Astrocyte (in vitro differentiated cells and primary cell): ENCODE measurements at regions not wholly inside any gene's neighbourhood (a gene's known extent, or its start where the extent isn't known, plus 50 kb on each side); places are given as distances from the start of the nearest gene placed in this dataset.

Experiments used
- DNase-seq: peaks from one replicate; pipeline ENCODE4 v3.0.0-alpha.2; 2010; ENCODE audit warnings: low read depth
- FAIRE-seq: peaks from 2 replicates; lab custom pipeline; 2011; peaks lifted over from hg19 to GRCh38; lab: Jason Lieb, UNC
- H2AFZ ChIP-seq: 2 replicates; pipeline ENCODE4 v1.6.0; 2012; ENCODE audit warnings: low read depth, low read length, inconsistent platforms
- H3K27ac ChIP-seq: 2 replicates; pipeline ENCODE4 v1.5.1; 2011; ENCODE audit warnings: low read depth, low read length, inconsistent platforms
- H3K27me3 ChIP-seq: 2 replicates; pipeline ENCODE4 v1.6.0; 2011; ENCODE audit warnings: low read length, inconsistent platforms; ENCODE audit not compliant: insufficient read depth
- H3K36me3 ChIP-seq: 2 replicates; pipeline ENCODE4 v1.5.1; 2011; ENCODE audit warnings: low read length, inconsistent platforms; ENCODE audit not compliant: insufficient read depth
- H3K4me1 ChIP-seq: 2 replicates; pipeline ENCODE4 v1.5.1; 2011; ENCODE audit warnings: low read length, inconsistent platforms; ENCODE audit not compliant: insufficient read depth
- H3K4me2 ChIP-seq: 2 replicates; pipeline ENCODE4 v1.6.0; 2012; ENCODE audit warnings: low read length, inconsistent platforms
- H3K4me3 ChIP-seq: 2 replicates; pipeline ENCODE4 v1.5.1; 2011; ENCODE audit warnings: low read depth, mild to moderate bottlenecking, low read length, inconsistent platforms; ENCODE audit not compliant: insufficient read depth
- H3K79me2 ChIP-seq: 2 replicates; pipeline ENCODE4 v1.6.0; 2012; ENCODE audit warnings: mild to moderate bottlenecking, low read length, inconsistent platforms; ENCODE audit not compliant: insufficient read depth
- H3K9ac ChIP-seq: 2 replicates; pipeline ENCODE4 v1.6.0; 2012; ENCODE audit warnings: mild to moderate bottlenecking, low read length, inconsistent platforms
- H3K9me3 ChIP-seq: 2 replicates; pipeline ENCODE4 v1.5.1; 2012; ENCODE audit warnings: low read depth, mild to moderate bottlenecking, low read length, inconsistent platforms; ENCODE audit not compliant: insufficient read depth
- H4K20me1 ChIP-seq: 2 replicates; pipeline ENCODE4 v1.6.0; 2012; ENCODE audit warnings: low read length, inconsistent platforms; ENCODE audit not compliant: insufficient read depth
- H3K27ac Mint-ChIP-seq: one replicate; pipeline ENCODE4 v1.8.0; 2021; ENCODE audit warnings: mild to moderate bottlenecking, mixed read lengths; ENCODE audit not compliant: unreplicated experiment
- H3K27me3 Mint-ChIP-seq: one replicate; pipeline ENCODE4 v1.8.0; 2021; ENCODE audit warnings: low read depth, mixed read lengths; ENCODE audit not compliant: unreplicated experiment
- H3K36me3 Mint-ChIP-seq: one replicate; pipeline ENCODE4 v1.8.0; 2021; ENCODE audit warnings: low read depth, mixed read lengths; ENCODE audit not compliant: unreplicated experiment
- H3K4me1 Mint-ChIP-seq: one replicate; pipeline ENCODE4 v1.8.0; 2021; ENCODE audit warnings: low read depth, mixed read lengths; ENCODE audit not compliant: unreplicated experiment
- H3K4me3 Mint-ChIP-seq: one replicate; pipeline ENCODE4 v1.8.0; 2021; ENCODE audit warnings: mild to moderate bottlenecking, moderate library complexity, mixed read lengths; ENCODE audit not compliant: unreplicated experiment
- H3K9me3 Mint-ChIP-seq: one replicate; pipeline ENCODE4 v1.8.0; 2021; ENCODE audit warnings: mild to moderate bottlenecking, mixed read lengths; ENCODE audit not compliant: unreplicated experiment
- CTCF ChIP-seq: IDR thresholded peaks from 2 replicates; pipeline ENCODE4 v1.5.1; 2011; ENCODE audit warnings: low read depth, mild to moderate bottlenecking, inconsistent platforms, low read length, moderate library complexity; ENCODE audit not compliant: insufficient read depth
- EZH2 ChIP-seq: IDR thresholded peaks from 2 replicates; pipeline ENCODE4 v1.6.1; 2012; ENCODE audit warnings: mild to moderate bottlenecking, low read length, inconsistent platforms; ENCODE audit not compliant: insufficient read depth

GRCh38 chr2:128867311-128867710 lies 548.6 kb upstream of the HS6ST1 start:
- Mint-ChIP-seq H3K27me3 (no peaks in the 10 kb centered on the region), H3K4me1 (peaks cover 8% of the 10 kb centered on the region), H3K36me3 (no peaks in the 10 kb centered on the region), H3K27ac (no peak overlapping the region), H3K4me3 (no peak overlapping the region), H3K9me3 (no peaks in the 10 kb centered on the region)
- Histone ChIP-seq H3K9me3 (no peaks in the 10 kb centered on the region), H4K20me1 (no peaks in the 10 kb centered on the region), H2AFZ (no peak overlapping the region), H3K4me3 (no peak overlapping the region), H3K9ac (no peak overlapping the region), H3K27me3 (no peaks in the 10 kb centered on the region), H3K4me1 (peaks cover 4% of the 10 kb centered on the region), H3K27ac (no peak overlapping the region), H3K36me3 (no peaks in the 10 kb centered on the region), H3K4me2 (no peak overlapping the region), H3K79me2 (no peaks in the 10 kb centered on the region)
- FAIRE-seq (no peak), DNase-seq (no peak)
- TF ChIP-seq EZH2 (no peak), CTCF (no peak)

- H3K36me3 Mint-ChIP-seq, result no peaks in the 10 kb centered on the region
- H3K27me3 ChIP-seq, result no peaks in the 10 kb centered on the region
- H3K79me2 ChIP-seq, result no peaks in the 10 kb centered on the region
- H3K4me1 Mint-ChIP-seq, result peaks cover 11% of the 10 kb centered on the region
- H3K9me3 Mint-ChIP-seq, result no peaks in the 10 kb centered on the region
- H3K9me3 ChIP-seq, result no peaks in the 10 kb centered on the region
- no peak overlapping the region for H3K27ac ChIP-seq
- H3K4me3 ChIP-seq, result no peak overlapping the region
- no peaks in the 10 kb centered on the region for H3K27me3 Mint-ChIP-seq
- TF ChIP-seq EZH2 (no peak), CTCF (no peak)
- H3K9ac ChIP-seq, result no peak overlapping the region
- H4K20me1 ChIP-seq, result no peaks in the 10 kb centered on the region
- peaks cover 4% of the 10 kb centered on the region for H3K4me1 ChIP-seq
- H3K4me3 Mint-ChIP-seq, result no peak overlapping the region
- DNase-seq (no peak), FAIRE-seq (no peak)
- H2AFZ ChIP-seq, result no peak overlapping the region
- H3K27ac Mint-ChIP-seq, result no peak overlapping the region
- no peaks in the 10 kb centered on the region for H3K36me3 ChIP-seq
- no peak overlapping the region for H3K4me2 ChIP-seq
These were observed 549.4 kb upstream of the HS6ST1 start for GRCh38 chr2:128867936-128868636.
